Osteoblast (primary cell): ENCODE measurements at regions not wholly inside any gene's neighbourhood (a gene's known extent, or its start where the extent isn't known, plus 50 kb on each side); places are given as distances from the start of the nearest gene placed in this dataset.

Experiments used
- DNase-seq: peaks from one replicate; pipeline ENCODE4 v3.0.0; 2011; ENCODE audit warnings: low spot score, mixed read lengths; ENCODE audit not compliant: insufficient read length; ENCODE audit errors: missing footprints
- H2AFZ ChIP-seq: 2 replicates; pipeline ENCODE4 v1.6.0; 2011; ENCODE audit warnings: mild to moderate bottlenecking, low read length
- H3K27ac ChIP-seq: 2 replicates; pipeline ENCODE4 v1.5.1; 2011; ENCODE audit warnings: mild to moderate bottlenecking, low read depth, low read length, moderate library complexity
- H3K27me3 ChIP-seq: 2 replicates; pipeline ENCODE4 v1.6.0; 2012; ENCODE audit warnings: mild to moderate bottlenecking, control low read depth, inconsistent platforms, low read length, moderate library complexity; ENCODE audit not compliant: insufficient read depth
- H3K36me3 ChIP-seq: 2 replicates; pipeline ENCODE4 v1.5.1; 2011; ENCODE audit warnings: mild to moderate bottlenecking, low read length, control low read depth, moderate library complexity; ENCODE audit not compliant: insufficient read depth
- H3K4me1 ChIP-seq: 2 replicates; pipeline ENCODE4 v1.5.1; 2011; ENCODE audit warnings: mild to moderate bottlenecking, low read length, control low read depth, moderate library complexity; ENCODE audit not compliant: insufficient read depth
- H3K4me2 ChIP-seq: 2 replicates; pipeline ENCODE4 v1.6.0; 2011; ENCODE audit warnings: mild to moderate bottlenecking, low read length; ENCODE audit not compliant: insufficient read depth
- H3K4me3 ChIP-seq: fragments of 200-600 bp; sonication (generic); 3 replicates; pipeline ENCODE4 v1.5.1; 2012; ENCODE audit warnings: mild to moderate bottlenecking, low read length, inconsistent platforms; ENCODE audit not compliant: insufficient read depth
- H3K79me2 ChIP-seq: 2 replicates; pipeline ENCODE4 v1.6.0; 2012; ENCODE audit warnings: mild to moderate bottlenecking, low read length, control low read depth, inconsistent platforms; ENCODE audit not compliant: insufficient read depth
- H3K9me3 ChIP-seq: 2 replicates; pipeline ENCODE4 v1.5.1; 2011; ENCODE audit warnings: low read depth, low read length, control low read depth
- H4K20me1 ChIP-seq: 2 replicates; pipeline ENCODE4 v1.6.0; 2012; ENCODE audit warnings: mild to moderate bottlenecking, low read length, control low read depth; ENCODE audit not compliant: insufficient read depth
- TF ChIP-seq, protein P1 (sequence below): IDR thresholded peaks from 2 replicates; pipeline ENCODE4 v1.5.1; 2011; ENCODE audit warnings: mild to moderate bottlenecking, low read depth, low read length, moderate library complexity; ENCODE audit errors: extremely low read depth

- Histone ChIP-seq H3K4me2 (no peak overlapping the region), H4K20me1 (no peaks in the 10 kb centered on the region), H3K4me1 (no peaks in the 10 kb centered on the region), H3K79me2 (no peaks in the 10 kb centered on the region), H3K9me3 (no peaks in the 10 kb centered on the region), H3K4me3 (no peak overlapping the region), H3K27me3 (no peaks in the 10 kb centered on the region), H3K36me3 (no peaks in the 10 kb centered on the region), H3K27ac (no peak overlapping the region), H2AFZ (no peak overlapping the region)
- TF ChIP-seq, protein P1, sequence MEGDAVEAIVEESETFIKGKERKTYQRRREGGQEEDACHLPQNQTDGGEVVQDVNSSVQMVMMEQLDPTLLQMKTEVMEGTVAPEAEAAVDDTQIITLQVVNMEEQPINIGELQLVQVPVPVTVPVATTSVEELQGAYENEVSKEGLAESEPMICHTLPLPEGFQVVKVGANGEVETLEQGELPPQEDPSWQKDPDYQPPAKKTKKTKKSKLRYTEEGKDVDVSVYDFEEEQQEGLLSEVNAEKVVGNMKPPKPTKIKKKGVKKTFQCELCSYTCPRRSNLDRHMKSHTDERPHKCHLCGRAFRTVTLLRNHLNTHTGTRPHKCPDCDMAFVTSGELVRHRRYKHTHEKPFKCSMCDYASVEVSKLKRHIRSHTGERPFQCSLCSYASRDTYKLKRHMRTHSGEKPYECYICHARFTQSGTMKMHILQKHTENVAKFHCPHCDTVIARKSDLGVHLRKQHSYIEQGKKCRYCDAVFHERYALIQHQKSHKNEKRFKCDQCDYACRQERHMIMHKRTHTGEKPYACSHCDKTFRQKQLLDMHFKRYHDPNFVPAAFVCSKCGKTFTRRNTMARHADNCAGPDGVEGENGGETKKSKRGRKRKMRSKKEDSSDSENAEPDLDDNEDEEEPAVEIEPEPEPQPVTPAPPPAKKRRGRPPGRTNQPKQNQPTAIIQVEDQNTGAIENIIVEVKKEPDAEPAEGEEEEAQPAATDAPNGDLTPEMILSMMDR: no peak
- no peak for DNase-seq
Measured at GRCh38 chr9:99593610-99594009, 228.1 kb upstream of the NR4A3 start.

GRCh38 chr9:99594056-99594780 lies 227.5 kb upstream of the NR4A3 start:
- Histone ChIP-seq H3K36me3 (no peaks in the 10 kb centered on the region), H2AFZ (no peak overlapping the region), H3K27me3 (no peaks in the 10 kb centered on the region), H3K4me1 (no peaks in the 10 kb centered on the region), H3K27ac (no peak overlapping the region), H3K79me2 (no peaks in the 10 kb centered on the region), H3K4me3 (no peak overlapping the region), H4K20me1 (no peaks in the 10 kb centered on the region), H3K4me2 (no peak overlapping the region), H3K9me3 (no peaks in the 10 kb centered on the region)
- TF ChIP-seq, protein P1: no peak
- no peak for DNase-seq

DNA sequence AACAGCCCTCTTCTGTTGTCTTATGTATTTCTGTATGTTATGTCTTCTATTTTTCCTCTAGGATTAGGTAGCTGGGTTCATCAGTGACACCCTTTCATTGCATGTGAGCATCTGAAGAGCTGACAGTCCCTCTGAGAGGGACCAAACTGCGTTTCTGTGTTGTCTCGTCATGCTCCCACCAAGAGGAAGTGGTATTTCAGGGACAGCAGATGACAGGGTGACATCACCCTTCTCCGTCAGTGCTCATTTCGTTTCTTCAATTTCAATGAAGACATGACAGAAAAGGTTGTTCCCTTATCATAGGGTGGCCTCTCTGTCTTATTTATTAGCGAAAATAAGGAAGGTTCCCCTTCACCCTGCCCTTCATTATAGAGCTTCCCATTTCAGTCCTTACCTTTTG lies 225.9 kb upstream of the NR4A3 start:
- peak; percentile 6 for DNase-seq
- no peaks in the 10 kb centered on the region for H3K27me3 ChIP-seq
- H3K4me3 ChIP-seq: no peak overlapping the region
- no peak overlapping the region for H3K4me2 ChIP-seq
- H4K20me1 ChIP-seq: no peaks in the 10 kb centered on the region
- H3K27ac ChIP-seq: no peak overlapping the region
- H3K79me2 ChIP-seq: no peaks in the 10 kb centered on the region
- TF ChIP-seq, protein P1: no peak
- no peaks in the 10 kb centered on the region for H3K4me1 ChIP-seq
- H2AFZ ChIP-seq: no peak overlapping the region
- no peaks in the 10 kb centered on the region for H3K36me3 ChIP-seq
- H3K9me3 ChIP-seq: no peaks in the 10 kb centered on the region

- Histone ChIP-seq H3K27me3 (no peaks in the 10 kb centered on the region), H3K36me3 (no peaks in the 10 kb centered on the region), H3K4me3 (no peak overlapping the region), H3K4me1 (no peaks in the 10 kb centered on the region), H4K20me1 (no peaks in the 10 kb centered on the region), H2AFZ (no peak overlapping the region), H3K4me2 (no peak overlapping the region), H3K9me3 (no peaks in the 10 kb centered on the region), H3K79me2 (no peaks in the 10 kb centered on the region), H3K27ac (no peak overlapping the region)
- TF ChIP-seq, protein P1: no peak
- DNase-seq: no peak
Measured at GRCh38 chr9:99601571-99602111, 220.0 kb upstream of the NR4A3 start.
